Activated naive CD4-positive, alpha-beta T cell treated with anti-CD3 and anti-CD28 coated beads, Interleukin-2, amount 50 U/mL, for 24 hours (primary cell): ENCODE measurements at regions not wholly inside any gene's neighbourhood (a gene's known extent, or its start where the extent isn't known, plus 50 kb on each side); places are given as distances from the start of the nearest gene placed in this dataset.

ENCODE experiments used
- H3K27ac Mint-ChIP-seq: one replicate; pipeline ENCODE4 v1.8.0; 2021; ENCODE audit warnings: mild to moderate bottlenecking, mixed read lengths
- H3K27me3 Mint-ChIP-seq: one replicate; pipeline ENCODE4 v1.8.0; 2021; ENCODE audit warnings: mixed read lengths
- H3K36me3 Mint-ChIP-seq: one replicate; pipeline ENCODE4 v1.8.0; 2021; ENCODE audit warnings: mixed read lengths
- H3K4me1 Mint-ChIP-seq: one replicate; pipeline ENCODE4 v1.8.0; 2021; ENCODE audit warnings: mixed read lengths
- H3K4me3 Mint-ChIP-seq: one replicate; pipeline ENCODE4 v1.8.0; 2021; ENCODE audit warnings: mild to moderate bottlenecking, mixed read lengths
- H3K9me3 Mint-ChIP-seq: one replicate; pipeline ENCODE4 v1.8.0; 2021; ENCODE audit warnings: mixed read lengths

GRCh38 chr18:40874233-40874632 lies 1080.8 kb upstream of the PIK3C3 start:
- H3K27ac Mint-ChIP-seq, result no peak overlapping the region
- H3K4me1 Mint-ChIP-seq, result no peaks in the 10 kb centered on the region
- H3K36me3 Mint-ChIP-seq, result no peaks in the 10 kb centered on the region
- H3K27me3 Mint-ChIP-seq, result no peaks in the 10 kb centered on the region
- H3K4me3 Mint-ChIP-seq, result no peak overlapping the region
- H3K9me3 Mint-ChIP-seq, result no peaks in the 10 kb centered on the region

GRCh38 chr18:40868110-40868858 lies 1086.8 kb upstream of the PIK3C3 start:
- H3K4me3 Mint-ChIP-seq, result no peak overlapping the region
- H3K27me3 Mint-ChIP-seq, result no peaks in the 10 kb centered on the region
- peaks cover 11% of the 10 kb centered on the region for H3K9me3 Mint-ChIP-seq
- no peaks in the 10 kb centered on the region for H3K36me3 Mint-ChIP-seq
- H3K27ac Mint-ChIP-seq, result no peak overlapping the region
- H3K4me1 Mint-ChIP-seq, result no peaks in the 10 kb centered on the region

- no peak overlapping the region for H3K4me3 Mint-ChIP-seq
- no peaks in the 10 kb centered on the region for H3K36me3 Mint-ChIP-seq
- no peaks in the 10 kb centered on the region for H3K27me3 Mint-ChIP-seq
- peaks cover 14% of the 10 kb centered on the region for H3K9me3 Mint-ChIP-seq
- no peaks in the 10 kb centered on the region for H3K4me1 Mint-ChIP-seq
- no peak overlapping the region for H3K27ac Mint-ChIP-seq
Observed at GRCh38 chr18:40867459-40867858, 1087.6 kb upstream of the PIK3C3 start.

GRCh38 chr18:40866968-40867367 lies 1088.1 kb upstream of the PIK3C3 start:
- H3K4me1 Mint-ChIP-seq, result no peaks in the 10 kb centered on the region
- H3K36me3 Mint-ChIP-seq, result no peaks in the 10 kb centered on the region
- no peak overlapping the region for H3K4me3 Mint-ChIP-seq
- no peak overlapping the region for H3K27ac Mint-ChIP-seq
- no peaks in the 10 kb centered on the region for H3K27me3 Mint-ChIP-seq
- peaks cover 14% of the 10 kb centered on the region for H3K9me3 Mint-ChIP-seq

GRCh38 chr18:40866013-40866645 lies 1088.9 kb upstream of the PIK3C3 start:
- Mint-ChIP-seq H3K9me3 (peaks cover 14% of the 10 kb centered on the region), H3K27ac (no peak overlapping the region), H3K36me3 (no peaks in the 10 kb centered on the region)

GRCh38 chr18:40864846-40865245 lies 1090.2 kb upstream of the PIK3C3 start:
- Mint-ChIP-seq H3K27ac (no peak overlapping the region), H3K27me3 (no peaks in the 10 kb centered on the region), H3K36me3 (no peaks in the 10 kb centered on the region), H3K4me1 (no peaks in the 10 kb centered on the region), H3K9me3 (peaks cover 14% of the 10 kb centered on the region), H3K4me3 (no peak overlapping the region)

More at GRCh38 chr18:40866013-40866645, 1088.9 kb upstream of the PIK3C3 start:
- no peaks in the 10 kb centered on the region for H3K4me1 Mint-ChIP-seq
- no peaks in the 10 kb centered on the region for H3K27me3 Mint-ChIP-seq
- no peak overlapping the region for H3K4me3 Mint-ChIP-seq

GRCh38 chr18:40863801-40864200 lies 1091.2 kb upstream of the PIK3C3 start:
- Mint-ChIP-seq H3K27me3 (no peaks in the 10 kb centered on the region), H3K4me1 (no peaks in the 10 kb centered on the region), H3K9me3 (peaks cover 14% of the 10 kb centered on the region), H3K36me3 (no peaks in the 10 kb centered on the region), H3K27ac (no peak overlapping the region), H3K4me3 (no peak overlapping the region)

- H3K36me3 Mint-ChIP-seq, result no peaks in the 10 kb centered on the region
- H3K27me3 Mint-ChIP-seq, result no peaks in the 10 kb centered on the region
- no peak overlapping the region for H3K4me3 Mint-ChIP-seq
- H3K4me1 Mint-ChIP-seq, result no peaks in the 10 kb centered on the region
- H3K9me3 Mint-ChIP-seq, result peaks cover 10% of the 10 kb centered on the region
- H3K27ac Mint-ChIP-seq, result peak overlapping the region; percentile 8
Observed at GRCh38 chr18:40860189-40860588, 1094.8 kb upstream of the PIK3C3 start.

- no peak overlapping the region for H3K27ac Mint-ChIP-seq
- no peaks in the 10 kb centered on the region for H3K27me3 Mint-ChIP-seq
- no peak overlapping the region for H3K4me3 Mint-ChIP-seq
- H3K4me1 Mint-ChIP-seq, result no peaks in the 10 kb centered on the region
- H3K36me3 Mint-ChIP-seq, result no peaks in the 10 kb centered on the region
- peaks cover 14% of the 10 kb centered on the region for H3K9me3 Mint-ChIP-seq
Observed at GRCh38 chr18:40855661-40856060, 1099.4 kb upstream of the PIK3C3 start.

- Mint-ChIP-seq H3K36me3 (no peaks in the 10 kb centered on the region), H3K4me3 (no peak overlapping the region), H3K9me3 (peaks cover 17% of the 10 kb centered on the region), H3K27ac (no peak overlapping the region), H3K27me3 (no peaks in the 10 kb centered on the region), H3K4me1 (no peaks in the 10 kb centered on the region)
Observed at GRCh38 chr18:40852406-40852805, 1102.6 kb upstream of the PIK3C3 start.

- H3K36me3 Mint-ChIP-seq, result no peaks in the 10 kb centered on the region
- no peaks in the 10 kb centered on the region for H3K4me1 Mint-ChIP-seq
- peaks cover 17% of the 10 kb centered on the region for H3K9me3 Mint-ChIP-seq
- H3K27ac Mint-ChIP-seq, result no peak overlapping the region
- H3K27me3 Mint-ChIP-seq, result no peaks in the 10 kb centered on the region
- no peak overlapping the region for H3K4me3 Mint-ChIP-seq
Observed at GRCh38 chr18:40851014-40851429, 1104.0 kb upstream of the PIK3C3 start.

- no peak overlapping the region for H3K27ac Mint-ChIP-seq
- no peaks in the 10 kb centered on the region for H3K27me3 Mint-ChIP-seq
- H3K4me1 Mint-ChIP-seq, result no peaks in the 10 kb centered on the region
- no peaks in the 10 kb centered on the region for H3K36me3 Mint-ChIP-seq
- H3K9me3 Mint-ChIP-seq, result peaks cover 17% of the 10 kb centered on the region
- H3K4me3 Mint-ChIP-seq, result no peak overlapping the region
Observed at GRCh38 chr18:40849886-40850285, 1105.1 kb upstream of the PIK3C3 start.

- Mint-ChIP-seq H3K27me3 (no peaks in the 10 kb centered on the region), H3K27ac (no peak overlapping the region), H3K4me3 (no peak overlapping the region), H3K9me3 (peaks cover 7% of the 10 kb centered on the region), H3K4me1 (no peaks in the 10 kb centered on the region), H3K36me3 (no peaks in the 10 kb centered on the region)
Observed at GRCh38 chr18:40841467-40841866, 1113.6 kb upstream of the PIK3C3 start.

- H3K4me3 Mint-ChIP-seq, result no peak overlapping the region
- H3K4me1 Mint-ChIP-seq, result no peaks in the 10 kb centered on the region
- H3K36me3 Mint-ChIP-seq, result no peaks in the 10 kb centered on the region
- no peaks in the 10 kb centered on the region for H3K27me3 Mint-ChIP-seq
- H3K27ac Mint-ChIP-seq, result no peak overlapping the region
- H3K9me3 Mint-ChIP-seq, result peaks cover 7% of the 10 kb centered on the region
Observed at GRCh38 chr18:40841063-40841462, 1114.0 kb upstream of the PIK3C3 start.

- H3K4me1 Mint-ChIP-seq, result no peaks in the 10 kb centered on the region
- peaks cover 4% of the 10 kb centered on the region for H3K9me3 Mint-ChIP-seq
- no peak overlapping the region for H3K27ac Mint-ChIP-seq
- no peak overlapping the region for H3K4me3 Mint-ChIP-seq
- H3K27me3 Mint-ChIP-seq, result no peaks in the 10 kb centered on the region
- H3K36me3 Mint-ChIP-seq, result no peaks in the 10 kb centered on the region
Observed at GRCh38 chr18:40832362-40832761, 1122.7 kb upstream of the PIK3C3 start.

- Mint-ChIP-seq H3K4me1 (no peaks in the 10 kb centered on the region), H3K27me3 (no peaks in the 10 kb centered on the region), H3K4me3 (no peak overlapping the region), H3K27ac (no peak overlapping the region), H3K36me3 (no peaks in the 10 kb centered on the region), H3K9me3 (peaks cover 15% of the 10 kb centered on the region)
Observed at GRCh38 chr18:40824291-40824690, 1130.7 kb upstream of the PIK3C3 start.
